ENCODE measurements at regions not wholly inside any gene's neighbourhood (a gene's known extent, or its start where the extent isn't known, plus 50 kb on each side); places are given as distances from the start of the nearest gene placed in this dataset.
"Not testable (repeated sequence)": the region's sequence is repeated elsewhere in the genome, so short reads cannot be mapped to it uniquely, and the experiment has no call there.

GRCh38 chrX:63204266-63205074 is 146.7 kb downstream of the SPIN4 start:
- TF ChIP-seq CTCF (IDR thresholded peaks at IDR 0.05; ENCODE audit: borderline replicate concordance, extremely low read depth, low read length, poor library complexity, severe bottlenecking); EZH2 (IDR thresholded peaks at IDR 0.05; ENCODE audit: borderline replicate concordance, low read depth, low read length, severe bottlenecking): not testable (repeated sequence)

All from DND-41 (cell line).